Trophoblast cell (in vitro differentiated cells and primary cell): ENCODE measurements at regions not wholly inside any gene's neighbourhood (a gene's known extent, or its start where the extent isn't known, plus 50 kb on each side); places are given as distances from the start of the nearest gene placed in this dataset.

Experiments used
- DNase-seq, 2 donors: peaks; one replicate each; pipeline ENCODE4 v3.0.0-alpha.2; 2016
- H2AFZ ChIP-seq: 2 replicates; pipeline ENCODE4 v1.6.1; 2013; ENCODE audit warnings: low read length, moderate library complexity, mild to moderate bottlenecking; ENCODE audit not compliant: insufficient read depth, poor library complexity
- H2AK5ac ChIP-seq: 2 replicates; pipeline ENCODE4 v1.6.1; 2013; ENCODE audit warnings: mild to moderate bottlenecking, low read length
- H2BK120ac ChIP-seq: 2 replicates; pipeline ENCODE4 v1.6.1; 2013; ENCODE audit warnings: low read length, mild to moderate bottlenecking, moderate library complexity; ENCODE audit not compliant: insufficient read depth, poor library complexity
- H2BK12ac ChIP-seq: 2 replicates; pipeline ENCODE4 v1.6.1; 2013; ENCODE audit warnings: mild to moderate bottlenecking, low read length, moderate library complexity
- H2BK5ac ChIP-seq: 2 replicates; pipeline ENCODE4 v1.6.1; 2013; ENCODE audit warnings: low read length, low read depth, moderate library complexity, mild to moderate bottlenecking; ENCODE audit not compliant: poor library complexity
- H3K14ac ChIP-seq: 2 replicates; pipeline ENCODE4 v1.6.1; 2013; ENCODE audit warnings: mild to moderate bottlenecking, low read length
- H3K18ac ChIP-seq: 2 replicates; pipeline ENCODE4 v1.6.1; 2013; ENCODE audit warnings: mild to moderate bottlenecking, low read length
- H3K23ac ChIP-seq: 2 replicates; pipeline ENCODE4 v1.6.1; 2013; ENCODE audit warnings: low read length
- H3K27ac ChIP-seq: 2 replicates; pipeline ENCODE4 v1.5.1; 2013; ENCODE audit warnings: low read depth, mild to moderate bottlenecking, inconsistent platforms, low read length, moderate library complexity
- H3K27me3 ChIP-seq: 2 replicates; pipeline ENCODE4 v1.6.1; 2013; ENCODE audit warnings: inconsistent platforms, mild to moderate bottlenecking, low read length, moderate library complexity; ENCODE audit not compliant: insufficient read depth
- H3K36me3 ChIP-seq, 2 experiments: 1 replicate in 1 of 2; 2 replicates in 1 of 2; pipeline ENCODE4 v1.6.1; 2013; ENCODE audit warnings: low read length in 2 of 2, mild to moderate bottlenecking in 2 of 2, moderate library complexity in 1 of 2; ENCODE audit not compliant: insufficient read depth in 2 of 2, control insufficient read depth in 1 of 2
- H3K4ac ChIP-seq: 2 replicates; pipeline ENCODE4 v1.6.1; 2013; ENCODE audit warnings: low read depth, mild to moderate bottlenecking, low read length, moderate library complexity
- H3K4me1 ChIP-seq, 2 experiments: 1 replicate in 1 of 2; 2 replicates in 1 of 2; pipeline ENCODE4 v1.6.1; 2013; ENCODE audit warnings: low read length in 2 of 2, mild to moderate bottlenecking in 2 of 2, moderate library complexity in 1 of 2; ENCODE audit not compliant: insufficient read depth in 2 of 2, control insufficient read depth in 1 of 2
- H3K4me2 ChIP-seq: 2 replicates; pipeline ENCODE4 v1.6.1; 2013; ENCODE audit warnings: inconsistent platforms, mild to moderate bottlenecking, low read length, moderate library complexity
- H3K4me3 ChIP-seq: 2 replicates; pipeline ENCODE4 v1.5.1; 2013; ENCODE audit warnings: mild to moderate bottlenecking, low read depth, low read length, inconsistent platforms
- H3K79me1 ChIP-seq: one replicate; pipeline ENCODE4 v1.6.1; 2013; ENCODE audit warnings: low read length
- H3K79me2 ChIP-seq: 2 replicates; pipeline ENCODE4 v1.6.1; 2013; ENCODE audit warnings: low read length, mild to moderate bottlenecking; ENCODE audit not compliant: control insufficient read depth, insufficient read depth, poor library complexity
- H3K9ac ChIP-seq: 2 replicates; pipeline ENCODE4 v1.6.1; 2013; ENCODE audit warnings: mild to moderate bottlenecking, low read length
- H3K9me3 ChIP-seq: 2 replicates; pipeline ENCODE4 v1.6.1; 2013; ENCODE audit warnings: low read depth, mild to moderate bottlenecking, control low read depth, inconsistent platforms, low read length; ENCODE audit not compliant: insufficient read depth
- H4K12ac ChIP-seq: 2 replicates; pipeline ENCODE4 v1.6.1; 2013; ENCODE audit warnings: low read depth, mild to moderate bottlenecking, low read length, moderate library complexity
- H4K8ac ChIP-seq: 2 replicates; pipeline ENCODE4 v1.6.1; 2013; ENCODE audit warnings: low read depth, mild to moderate bottlenecking, low read length, moderate library complexity
- H4K91ac ChIP-seq: one replicate; pipeline ENCODE4 v1.6.1; 2013; ENCODE audit warnings: low read depth, mild to moderate bottlenecking, low read length, moderate library complexity
- WGBS: extraction: QIAGEN DNeasy Blood & Tissue Kit; methylation state at CpG from one replicate; pipeline ENCODE4 v1.1.7; 2013; ENCODE audit warnings: missing lambda C conversion rate; ENCODE audit not compliant: insufficient read length, insufficient coverage; ENCODE audit errors: extremely low coverage; 5-methylcytosine and 5-hydroxymethylcytosine counted together

GRCh38 chr9:109861499-109861898, 81.5 kb downstream of the PALM2AKAP2 start:
- no CpG with 5 or more reads among the region's 4 CpGs for WGBS

GRCh38 chr9:109861918-109862317, 81.9 kb downstream of the PALM2AKAP2 start:
- Histone ChIP-seq H4K91ac (no peak overlapping the region), H3K9ac (no peak overlapping the region), H2AK5ac (no peak overlapping the region), H3K79me1 (no peaks in the 10 kb centered on the region), H3K9me3 (no peaks in the 10 kb centered on the region), H3K4me2 (no peak overlapping the region), H3K27me3 (no peaks in the 10 kb centered on the region), H3K36me3 (no peaks in the 10 kb centered on the region), H3K4me3 (no peak overlapping the region), H2BK12ac (no peak overlapping the region), H3K23ac (no peak overlapping the region), H3K4me1 (no peaks in the 10 kb centered on the region), H4K12ac (no peak overlapping the region), H3K14ac (no peak overlapping the region), H2BK5ac (no peak overlapping the region), H3K18ac (no peak overlapping the region), H2AFZ (no peak overlapping the region), H4K8ac (no peak overlapping the region), H3K4ac (no peak overlapping the region), H3K27ac (no peak overlapping the region), H3K79me2 (no peaks in the 10 kb centered on the region), H2BK120ac (no peak overlapping the region)
- no peak for DNase-seq

More at GRCh38 chr9:109861499-109861898, 81.5 kb downstream of the PALM2AKAP2 start:
- Histone ChIP-seq H2AK5ac (no peak overlapping the region), H3K27me3 (no peaks in the 10 kb centered on the region), H4K12ac (no peak overlapping the region), H4K8ac (no peak overlapping the region), H3K4me1 (no peaks in the 10 kb centered on the region), H3K4me2 (no peak overlapping the region), H2BK12ac (no peak overlapping the region), H4K91ac (no peak overlapping the region), H3K36me3 (no peaks in the 10 kb centered on the region), H2BK5ac (no peak overlapping the region), H2BK120ac (no peak overlapping the region), H3K18ac (no peak overlapping the region), H3K14ac (no peak overlapping the region), H3K9me3 (no peaks in the 10 kb centered on the region), H2AFZ (no peak overlapping the region), H3K23ac (no peak overlapping the region), H3K79me1 (no peaks in the 10 kb centered on the region), H3K9ac (no peak overlapping the region), H3K4ac (no peak overlapping the region), H3K79me2 (no peaks in the 10 kb centered on the region), H3K27ac (no peak overlapping the region), H3K4me3 (no peak overlapping the region)
- no peak for DNase-seq

- Histone ChIP-seq H3K79me2 (no peaks in the 10 kb centered on the region), H3K27ac (no peak overlapping the region), H3K79me1 (no peaks in the 10 kb centered on the region), H3K4me2 (no peak overlapping the region), H2AFZ (no peak overlapping the region), H4K8ac (no peak overlapping the region), H3K18ac (no peak overlapping the region), H3K9ac (no peak overlapping the region), H2BK5ac (no peak overlapping the region), H4K91ac (no peak overlapping the region), H3K4ac (no peak overlapping the region), H3K23ac (no peak overlapping the region), H4K12ac (no peak overlapping the region), H2AK5ac (no peak overlapping the region), H3K4me1 (no peaks in the 10 kb centered on the region), H2BK12ac (no peak overlapping the region), H3K14ac (no peak overlapping the region), H3K4me3 (no peak overlapping the region), H3K36me3 (no peaks in the 10 kb centered on the region), H3K27me3 (no peaks in the 10 kb centered on the region), H3K9me3 (no peaks in the 10 kb centered on the region), H2BK120ac (no peak overlapping the region)
- WGBS = no CpG with 5 or more reads among the region's 3 CpGs
- peak in 1 of 2 donors; percentile 17 for DNase-seq
Measured at GRCh38 chr9:109862452-109862851, 82.5 kb downstream of the PALM2AKAP2 start.

DNA sequence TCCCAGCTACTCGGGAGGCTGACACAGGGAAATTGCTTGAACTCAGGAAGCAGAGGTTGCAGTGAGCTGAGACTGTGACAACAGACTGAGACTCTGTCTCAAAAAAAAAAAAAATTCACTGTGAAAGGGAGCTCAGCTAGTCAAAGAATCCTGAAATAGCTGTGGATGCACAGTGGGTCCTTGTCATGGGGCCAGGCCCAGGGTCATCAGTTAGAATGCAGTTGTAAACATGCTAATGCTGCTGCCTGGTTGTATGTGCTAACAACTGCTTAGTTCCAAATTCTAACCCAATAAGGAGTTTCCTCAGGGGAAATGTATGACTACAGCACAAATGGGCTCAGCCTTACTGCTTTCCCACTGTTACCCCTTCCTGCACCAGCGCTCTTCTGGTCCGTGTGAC, 84.0 kb downstream of the PALM2AKAP2 start:
- Histone ChIP-seq H2BK12ac (no peak overlapping the region), H3K27ac (no peak overlapping the region), H3K23ac (no peak overlapping the region), H3K14ac (no peak overlapping the region), H3K27me3 (no peaks in the 10 kb centered on the region), H2AFZ (no peak overlapping the region), H3K79me2 (no peaks in the 10 kb centered on the region), H3K4me2 (no peak overlapping the region), H3K79me1 (no peaks in the 10 kb centered on the region), H2AK5ac (no peak overlapping the region), H3K36me3 (no peaks in the 10 kb centered on the region), H3K4ac (no peak overlapping the region), H3K9me3 (no peaks in the 10 kb centered on the region), H4K91ac (no peak overlapping the region), H2BK120ac (no peak overlapping the region), H4K8ac (no peak overlapping the region), H3K4me3 (no peak overlapping the region), H3K18ac (no peak overlapping the region), H2BK5ac (no peak overlapping the region), H3K9ac (no peak overlapping the region), H4K12ac (no peak overlapping the region), H3K4me1 (no peaks in the 10 kb centered on the region)
- no CpG with 5 or more reads among the region's 3 CpGs for WGBS
- DNase-seq = no peak

DNA sequence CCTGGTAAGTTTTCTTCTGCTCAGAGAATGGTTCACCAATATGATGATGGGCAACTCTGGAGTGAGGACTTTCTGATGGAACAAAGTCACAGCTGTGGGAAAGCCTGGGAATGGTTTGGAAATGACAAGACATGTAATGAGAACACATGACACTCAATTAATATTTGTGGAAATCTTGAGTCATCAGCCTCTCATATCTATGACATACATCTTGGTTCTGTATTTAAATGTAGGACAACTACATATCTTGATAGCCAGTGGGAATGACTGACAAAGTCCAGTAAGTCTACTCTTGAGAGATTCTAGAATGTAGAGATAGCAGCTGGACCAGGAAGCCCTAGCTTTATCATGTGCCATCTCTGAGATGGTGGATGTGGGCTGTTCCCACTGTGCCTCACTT, 85.5 kb downstream of the PALM2AKAP2 start:
- Histone ChIP-seq H3K4me2 (no peak overlapping the region), H3K79me2 (no peaks in the 10 kb centered on the region), H3K27ac (no peak overlapping the region), H2BK120ac (no peak overlapping the region), H4K91ac (no peak overlapping the region), H3K79me1 (no peaks in the 10 kb centered on the region), H3K9me3 (no peaks in the 10 kb centered on the region), H3K4me1 (no peaks in the 10 kb centered on the region), H3K18ac (no peak overlapping the region), H2BK5ac (no peak overlapping the region), H2AK5ac (no peak overlapping the region), H4K8ac (no peak overlapping the region), H2BK12ac (no peak overlapping the region), H3K23ac (no peak overlapping the region), H4K12ac (no peak overlapping the region), H3K9ac (no peak overlapping the region), H2AFZ (no peak overlapping the region), H3K27me3 (no peaks in the 10 kb centered on the region), H3K36me3 (no peaks in the 10 kb centered on the region), H3K14ac (no peak overlapping the region), H3K4me3 (no peak overlapping the region), H3K4ac (no peak overlapping the region)
- DNase-seq = peak in 1 of 2 donors; percentile 56
